NCI-H524 (cell line): ENCODE measurements at regions not wholly inside any gene's neighbourhood (a gene's known extent, or its start where the extent isn't known, plus 50 kb on each side); places are given as distances from the start of the nearest gene placed in this dataset.
A peak's percentile ranks its signal among the peaks of the same experiment; 100 is the strongest.
"Not testable (repeated sequence)": the region's sequence is repeated elsewhere in the genome, so short reads cannot be mapped to it uniquely, and the experiment has no call there.

Experiments used
- DNase-seq, 2 experiments: peaks; one replicate each; lab custom pipeline; 2025; lab: John Stamatoyannopoulos, UW

DNA sequence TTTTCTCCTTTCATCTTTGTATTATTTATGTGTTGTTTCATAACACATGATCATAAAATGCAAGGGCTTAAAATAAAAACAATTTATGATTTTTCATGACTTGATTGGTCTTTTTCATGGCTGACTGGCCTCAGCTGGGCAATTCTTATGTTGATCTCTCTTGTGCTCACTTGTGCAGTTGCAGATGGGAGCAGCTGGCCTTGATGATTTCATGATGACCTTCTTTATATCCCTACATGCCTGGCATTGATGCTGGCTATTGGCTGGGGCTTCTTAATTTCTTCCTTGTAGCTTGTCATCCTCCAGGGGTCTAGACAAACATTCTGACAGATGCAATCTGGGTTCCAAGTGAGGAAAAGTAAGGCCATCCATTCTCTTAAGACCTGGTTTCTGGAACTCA lies 1832.8 kb upstream of the FLRT2 start:
- peak in 1 of 2 experiments; percentile 17 for DNase-seq

DNA sequence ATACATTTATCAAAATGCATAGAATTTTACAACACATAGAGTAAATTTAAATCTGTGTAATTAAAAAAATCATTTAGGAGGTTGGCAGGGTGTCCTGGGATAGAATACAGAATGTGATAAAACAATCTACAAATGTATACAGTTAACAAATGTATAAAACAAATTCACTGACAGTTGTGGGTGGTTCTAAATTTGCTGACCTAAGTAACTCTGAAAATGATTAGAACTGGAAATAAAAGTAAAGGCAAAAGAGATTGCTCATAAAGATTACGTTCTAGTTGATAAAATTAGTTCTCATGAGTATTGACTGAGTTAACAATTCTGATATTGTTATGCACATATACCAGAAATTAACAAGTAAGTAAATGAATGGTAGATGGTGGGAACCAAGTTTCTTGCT lies 1827.3 kb upstream of the FLRT2 start:
- DNase-seq = no peak

DNA sequence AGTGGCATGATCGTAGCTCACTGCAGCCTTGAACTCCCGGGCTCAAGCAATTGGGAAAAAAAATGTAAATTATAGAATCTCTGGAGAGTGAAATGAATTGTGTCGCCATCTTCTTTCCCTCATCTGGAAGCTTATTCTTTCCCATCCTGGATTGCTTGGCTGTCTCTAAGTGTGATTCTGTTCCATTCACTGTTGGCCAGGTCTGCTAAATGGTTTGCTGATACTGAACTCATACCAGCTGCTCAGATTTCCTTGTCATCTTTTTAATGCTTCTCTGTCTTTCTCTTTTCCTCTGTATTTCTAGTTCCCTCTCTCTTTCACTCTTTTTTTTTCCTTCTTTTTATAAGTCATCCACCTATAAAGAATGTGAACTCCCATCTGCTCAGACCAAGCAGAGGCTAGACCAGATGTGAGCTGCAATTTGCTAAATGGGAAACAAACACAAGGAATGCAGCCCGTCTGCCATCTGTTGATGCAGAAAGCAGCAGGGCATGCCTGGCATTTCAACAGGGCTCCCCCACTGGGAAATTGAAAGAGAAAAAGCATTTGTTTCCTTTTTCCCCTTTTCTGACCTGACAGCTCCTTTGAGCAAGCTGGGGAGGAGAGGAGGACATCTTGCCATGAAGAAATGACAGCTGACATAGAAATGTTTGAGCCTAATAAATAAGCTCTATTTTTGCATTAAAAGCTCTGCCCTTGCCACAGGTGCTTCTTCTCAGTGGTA lies 1823.6 kb upstream of the FLRT2 start:
- peak; percentile 78 to 90 for DNase-seq

DNA sequence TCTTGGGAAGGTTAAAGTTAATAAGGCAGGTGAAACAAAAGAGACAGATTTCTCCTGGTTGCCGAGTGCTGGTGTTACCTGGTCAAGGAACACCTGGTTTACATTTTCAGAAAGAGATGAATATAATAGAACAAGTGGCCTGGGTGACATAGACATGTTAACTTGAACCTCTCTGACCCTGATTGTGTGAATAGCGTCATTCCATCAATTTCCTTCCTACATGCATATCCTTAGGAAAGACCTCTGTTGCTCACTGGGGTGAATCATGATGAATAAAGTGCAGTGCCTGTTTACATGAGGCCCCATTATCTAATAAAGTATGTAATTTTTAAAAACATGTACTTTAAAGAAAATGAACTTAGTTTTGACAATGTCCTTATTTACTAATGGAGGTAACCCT lies 1822.9 kb upstream of the FLRT2 start:
- DNase-seq = no peak

DNA sequence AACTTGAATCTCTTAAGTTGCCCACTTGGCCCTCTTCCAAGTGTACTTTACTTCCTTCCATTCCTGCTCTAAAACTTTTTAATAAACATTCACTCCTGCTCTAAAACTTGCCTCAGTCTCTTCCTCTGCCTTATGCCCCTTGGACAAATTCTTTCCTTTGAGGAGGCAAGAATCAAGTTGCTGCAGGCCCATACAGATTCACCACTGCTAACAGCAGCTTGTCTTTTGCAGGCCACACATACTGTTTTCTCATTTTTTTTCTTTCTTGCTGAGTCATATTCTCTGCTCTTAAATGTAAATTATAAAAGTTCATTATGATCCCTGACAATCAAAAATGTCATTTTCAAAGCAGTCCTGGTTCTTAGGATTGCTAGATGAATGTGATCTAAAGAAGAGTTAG lies 1820.8 kb upstream of the FLRT2 start:
- DNase-seq = no peak

DNA sequence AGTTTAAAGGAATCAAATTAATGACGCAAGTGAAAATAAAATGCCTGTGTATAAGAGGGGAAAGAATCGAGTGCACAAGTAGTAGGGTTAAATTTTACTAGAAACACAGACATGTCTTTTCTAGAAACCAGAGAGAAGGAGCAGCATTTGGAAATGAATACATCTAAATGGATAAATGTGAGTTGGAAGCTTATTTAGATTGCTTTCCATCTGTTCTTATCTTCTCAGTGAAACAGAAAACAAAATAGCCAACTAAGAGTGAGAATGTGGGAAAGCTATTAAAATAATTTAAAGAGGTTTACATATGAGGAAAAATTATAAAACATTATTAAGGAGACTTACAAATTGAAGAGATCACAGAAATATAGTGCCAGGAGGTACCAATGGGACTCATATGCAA lies 1818.9 kb upstream of the FLRT2 start:
- DNase-seq = no peak

DNA sequence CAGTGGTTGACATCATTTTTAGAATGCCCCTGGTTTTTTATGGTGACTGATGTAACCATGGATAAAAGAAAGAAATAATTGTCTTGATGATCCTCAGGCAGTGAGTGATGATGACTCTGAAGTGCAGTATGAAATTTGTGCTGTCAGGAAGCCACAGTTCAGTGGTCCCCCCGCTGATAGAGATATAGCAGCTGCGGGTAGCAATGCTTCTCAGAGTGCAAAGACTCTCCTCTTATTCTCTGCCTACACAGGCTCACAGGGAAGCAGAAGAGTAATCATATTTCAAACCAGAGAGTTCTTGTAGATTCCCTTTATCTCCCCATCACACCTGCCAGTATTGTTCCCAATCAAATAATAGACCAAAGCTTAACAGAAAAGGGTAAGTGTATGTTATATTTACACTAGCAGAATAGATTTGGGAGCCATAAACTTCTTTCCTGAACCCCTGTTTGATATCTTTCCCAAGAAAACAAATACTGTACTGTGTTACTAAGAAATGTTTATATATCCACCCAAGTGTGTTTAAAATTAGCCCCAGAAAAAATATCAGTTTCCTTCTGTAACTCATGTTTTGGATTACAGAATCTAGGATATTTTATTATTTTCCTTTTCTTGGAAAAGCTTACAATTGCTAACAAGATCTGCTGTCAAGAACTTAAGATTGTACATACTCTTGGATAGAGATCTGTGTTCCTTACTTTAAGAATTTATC lies 1817.4 kb upstream of the FLRT2 start:
- DNase-seq = no peak

DNA sequence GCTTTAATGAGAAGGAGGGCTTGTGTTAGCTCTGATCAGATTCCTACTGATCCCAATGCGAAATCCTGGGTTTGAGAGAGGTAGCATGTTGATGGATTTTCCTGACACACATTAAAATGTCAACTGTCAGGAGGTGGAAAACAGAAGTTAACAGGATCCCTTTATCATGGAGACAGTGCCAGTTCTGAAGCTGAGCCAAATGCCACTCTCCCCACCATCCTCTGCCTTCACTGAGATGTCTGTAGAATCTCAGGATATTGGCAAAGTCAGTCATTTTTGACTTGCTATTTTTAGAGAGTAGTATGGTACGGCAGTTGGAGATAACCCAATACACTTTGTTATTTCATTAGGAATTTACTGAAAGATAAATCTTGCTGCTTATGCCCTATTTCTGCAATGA lies 1816.2 kb upstream of the FLRT2 start:
- DNase-seq = no peak

DNA sequence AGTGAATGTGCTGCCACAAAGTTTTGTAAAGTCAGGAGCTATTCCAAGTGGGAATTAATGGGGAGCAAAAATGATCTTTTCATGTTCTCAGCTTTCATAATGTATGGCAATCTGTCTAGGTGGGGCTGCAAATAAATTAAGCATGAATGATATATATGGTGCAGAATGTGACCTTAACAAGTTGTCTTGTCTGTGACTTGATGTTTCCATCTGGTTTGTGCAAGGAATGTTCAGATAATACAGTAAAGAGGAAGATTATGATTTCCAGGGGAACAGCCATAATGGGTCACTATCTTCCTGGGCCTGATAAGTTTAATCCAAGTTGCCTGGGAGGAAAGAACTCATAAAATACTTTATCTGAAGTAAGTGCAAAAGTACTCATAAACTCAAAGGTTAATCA lies 1815.8 kb upstream of the FLRT2 start:
- DNase-seq = no peak

DNA sequence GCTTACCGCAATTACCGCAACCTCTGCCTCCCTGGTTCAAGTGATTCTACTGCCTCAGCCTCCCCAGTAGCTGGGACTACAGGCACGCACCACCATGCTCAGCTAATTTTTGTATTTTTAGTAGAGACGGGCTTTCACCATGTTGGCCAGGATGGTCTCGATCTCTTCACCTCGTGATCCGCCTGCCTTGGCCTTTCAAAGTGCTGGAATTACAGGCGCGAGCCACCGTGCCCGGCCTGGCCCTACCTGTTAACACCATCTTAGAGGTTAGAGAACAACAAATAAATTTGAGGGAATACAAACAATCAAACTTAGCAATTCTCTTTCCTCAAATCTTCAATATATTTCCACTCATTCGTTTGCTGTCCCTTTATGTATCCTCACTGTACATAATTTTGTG lies 1810.5 kb upstream of the FLRT2 start:
- not testable (repeated sequence) for DNase-seq

DNA sequence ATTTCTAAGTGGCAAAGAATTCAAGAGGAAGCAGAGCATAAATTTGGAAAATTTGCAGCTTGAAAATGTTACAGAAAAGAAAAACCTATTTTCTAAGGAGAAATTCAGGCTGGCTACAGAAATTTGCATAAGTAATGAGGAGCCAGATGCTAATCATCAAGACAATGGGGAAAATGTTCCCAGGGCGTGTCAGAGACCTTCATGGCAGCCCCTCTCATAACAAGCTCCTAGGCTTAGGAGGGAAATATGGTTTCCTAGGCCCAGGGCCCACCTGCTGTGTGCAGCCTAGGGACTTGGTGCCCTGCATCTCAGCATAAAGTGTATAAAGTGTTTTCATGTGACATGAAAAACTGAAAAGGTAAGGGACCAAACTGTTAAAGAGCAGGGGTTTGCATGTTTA lies 1796.3 kb upstream of the FLRT2 start:
- DNase-seq = peak; percentile 16 to 42

DNA sequence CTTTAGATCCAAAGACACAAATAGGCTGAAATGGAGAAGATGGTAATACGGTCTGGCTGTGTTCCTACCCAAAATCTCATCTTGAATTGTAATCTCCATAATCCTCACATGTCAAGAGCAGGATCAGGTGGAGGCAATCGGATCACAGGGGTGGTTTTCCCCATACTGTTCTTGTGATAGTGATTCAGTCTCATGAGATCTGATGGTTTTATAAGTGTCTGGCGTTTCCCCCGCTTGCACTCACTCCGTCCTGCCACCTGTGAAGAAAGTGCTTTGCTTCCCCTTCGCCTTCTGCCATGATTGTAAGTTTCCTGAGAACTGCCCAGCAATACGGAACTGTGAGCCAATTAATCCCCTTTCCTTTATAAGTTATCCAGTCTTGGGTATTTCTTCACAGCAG lies 1795.5 kb upstream of the FLRT2 start:
- DNase-seq = peak; percentile 96 to 99

DNA sequence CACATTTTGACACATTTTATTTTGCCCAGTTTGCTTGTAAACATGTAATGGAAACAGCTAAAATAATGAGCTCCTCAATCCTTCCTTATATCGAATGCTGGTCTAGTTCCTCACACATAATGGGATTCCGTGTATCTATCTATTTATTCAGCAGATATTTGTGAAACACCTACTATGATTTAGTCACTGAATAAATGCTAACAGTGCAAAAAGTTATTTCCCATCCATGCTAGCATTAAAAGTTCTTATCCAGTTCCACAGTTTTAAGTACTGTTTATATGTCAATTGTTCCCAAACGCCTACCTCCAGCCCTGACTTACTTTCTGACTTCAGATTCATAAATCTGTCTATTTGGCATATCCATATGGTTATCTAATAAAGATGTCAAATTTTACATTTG lies 1788.7 kb upstream of the FLRT2 start:
- DNase-seq = no peak

DNA sequence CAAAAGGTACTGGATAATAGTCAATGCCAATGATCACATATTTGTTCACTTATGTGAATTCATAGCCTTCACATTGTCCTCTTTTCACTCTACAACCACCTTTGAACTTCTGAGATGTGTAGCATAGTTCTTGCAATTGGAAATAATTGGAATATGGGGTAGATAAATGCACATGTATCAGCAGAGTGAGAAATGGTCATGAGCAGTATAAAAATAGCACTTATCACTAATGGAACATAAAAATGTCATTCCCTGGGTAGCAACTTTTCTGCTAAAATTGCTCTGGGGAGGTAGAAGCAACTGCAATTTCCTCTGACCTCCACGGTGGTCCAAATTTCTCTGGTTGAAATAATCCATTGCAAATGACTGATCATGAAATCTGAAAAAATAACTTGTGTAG lies 1785.7 kb upstream of the FLRT2 start:
- DNase-seq = no peak

DNA sequence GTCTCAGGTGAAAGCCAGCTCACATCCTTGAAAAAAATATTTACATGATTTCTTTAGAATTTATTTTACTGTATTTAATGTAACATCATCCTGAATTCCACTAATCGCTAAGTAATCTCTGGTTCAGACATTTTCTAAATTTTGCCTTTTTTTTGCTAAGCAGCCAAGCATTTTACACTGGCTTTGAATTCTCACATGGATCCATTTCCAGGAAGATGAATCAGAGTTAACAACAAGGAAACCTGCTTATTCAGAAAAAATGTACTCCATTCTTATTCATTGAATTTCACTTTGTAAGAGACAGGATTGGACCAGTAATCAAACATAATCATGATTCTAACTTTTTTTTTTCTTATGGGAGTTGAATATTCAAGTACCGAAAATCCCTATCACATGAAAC lies 1785.1 kb upstream of the FLRT2 start:
- DNase-seq = no peak

DNA sequence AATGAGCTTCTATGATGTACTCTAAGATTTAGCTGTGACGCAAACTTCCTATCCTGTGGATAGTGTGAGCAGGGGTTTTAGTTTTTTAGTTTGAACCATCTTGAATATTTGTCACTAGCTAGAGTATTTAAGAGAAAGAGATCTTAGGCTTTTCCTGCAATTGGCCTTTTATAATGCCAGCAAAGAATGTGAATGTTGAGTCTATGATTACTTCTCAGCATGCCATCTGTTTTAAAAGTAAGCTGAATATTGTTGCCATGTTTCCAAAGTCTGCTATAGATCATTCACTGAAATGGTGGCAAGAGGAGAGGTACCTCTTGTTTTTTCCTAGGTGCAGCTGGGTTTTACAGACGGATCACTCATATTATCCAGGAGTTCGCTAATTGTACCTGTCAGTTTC lies 1783.6 kb upstream of the FLRT2 start:
- no peak for DNase-seq

DNA sequence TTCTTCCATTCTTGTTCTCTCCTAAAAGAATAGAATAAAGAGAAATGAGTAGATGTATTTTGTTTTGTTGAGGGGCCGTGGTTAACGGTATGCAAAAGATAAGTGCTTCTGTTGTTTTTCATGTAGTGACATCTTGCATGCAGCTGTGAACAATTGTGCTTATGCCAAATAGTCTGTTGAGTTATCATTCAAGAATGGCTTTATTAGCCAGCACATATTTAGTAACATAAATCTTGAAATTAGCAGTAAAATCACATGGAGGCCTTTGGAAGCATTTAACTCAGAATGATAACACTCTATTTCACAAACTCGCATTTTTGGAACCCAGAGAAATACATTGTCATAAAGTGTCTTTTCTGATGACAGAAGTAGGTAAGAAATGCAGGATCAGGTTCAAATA lies 1772.0 kb upstream of the FLRT2 start:
- DNase-seq = no peak

DNA sequence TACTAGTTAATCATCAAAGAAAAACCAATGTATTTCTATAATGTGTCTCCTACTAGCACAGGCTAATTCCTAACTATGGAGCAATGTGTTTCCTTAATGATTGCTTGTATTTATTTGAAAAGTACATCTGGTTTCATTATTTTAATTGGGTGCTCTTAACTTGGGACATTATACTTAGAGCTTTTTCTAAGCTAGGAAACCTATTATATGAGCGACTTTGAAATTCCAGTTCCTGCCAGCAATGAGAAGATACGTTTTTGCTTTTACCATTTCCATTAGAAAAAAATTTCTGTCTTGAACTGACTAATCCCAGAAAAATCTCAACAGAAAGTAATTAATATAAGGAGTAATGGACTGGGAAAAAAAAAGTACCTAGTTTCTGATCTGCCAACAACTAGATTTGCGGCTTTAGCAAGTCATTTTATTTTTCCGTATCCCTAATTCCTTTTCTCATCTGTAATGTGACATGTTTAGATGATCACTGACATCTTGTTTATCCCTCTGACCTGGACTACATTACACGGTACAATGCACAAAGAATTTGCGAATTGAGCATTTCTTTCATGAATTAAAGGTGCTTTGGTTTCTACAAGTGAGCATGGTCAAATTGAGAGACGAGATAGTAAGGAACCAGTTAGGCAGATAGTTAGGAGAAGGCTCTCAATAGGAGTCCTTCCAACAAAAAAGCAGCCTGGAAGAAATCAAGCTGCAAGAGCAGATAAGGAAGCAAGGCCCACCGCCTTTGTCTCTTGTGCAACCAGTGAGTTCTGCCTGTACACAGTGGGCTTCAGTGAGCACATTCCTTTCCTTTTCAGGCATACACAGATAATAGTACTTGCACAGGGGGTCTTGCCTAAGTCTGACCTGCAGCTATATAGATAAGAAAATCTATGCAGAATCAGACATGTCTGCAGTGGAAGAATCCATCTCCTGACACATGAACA lies 1765.0 kb upstream of the FLRT2 start:
- DNase-seq = no peak

DNA sequence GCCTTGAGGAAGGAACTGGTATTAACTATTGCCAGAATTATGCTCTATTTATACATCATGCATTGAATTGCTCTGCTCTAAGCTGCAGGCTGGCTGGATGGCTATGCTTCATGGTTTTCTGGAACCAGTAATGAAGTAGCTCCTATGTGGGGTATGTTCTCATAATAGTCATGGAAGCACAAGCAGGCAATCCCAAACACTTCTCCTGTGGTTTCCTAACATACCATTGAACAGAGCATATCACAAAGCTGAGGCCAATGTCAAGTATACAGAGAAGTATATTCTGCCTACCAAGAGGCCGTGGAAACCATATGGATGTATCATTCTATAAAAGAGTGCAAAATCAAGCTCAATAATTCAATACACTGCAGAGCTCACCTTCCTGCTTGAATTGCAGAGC lies 1752.4 kb upstream of the FLRT2 start:
- DNase-seq = no peak

DNA sequence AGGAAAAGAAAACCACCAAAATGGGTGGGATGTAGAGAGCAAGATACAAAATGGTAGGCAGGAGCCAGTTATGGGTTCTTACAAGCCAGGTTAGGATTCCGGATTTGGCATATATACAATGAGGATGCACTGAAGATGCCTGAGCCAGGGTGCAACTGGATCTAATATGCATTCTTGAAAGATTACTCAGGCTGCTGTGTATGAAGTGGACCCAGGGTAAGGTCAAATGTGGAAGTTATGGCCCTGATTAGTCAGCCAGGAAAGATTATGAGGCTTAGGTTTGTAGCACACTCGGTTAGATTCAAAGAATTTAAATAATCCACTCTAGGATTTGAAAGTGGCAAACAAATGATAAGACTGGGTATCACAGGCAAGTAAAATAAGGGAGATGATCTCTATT lies 1750.7 kb upstream of the FLRT2 start:
- no peak for DNase-seq

DNA sequence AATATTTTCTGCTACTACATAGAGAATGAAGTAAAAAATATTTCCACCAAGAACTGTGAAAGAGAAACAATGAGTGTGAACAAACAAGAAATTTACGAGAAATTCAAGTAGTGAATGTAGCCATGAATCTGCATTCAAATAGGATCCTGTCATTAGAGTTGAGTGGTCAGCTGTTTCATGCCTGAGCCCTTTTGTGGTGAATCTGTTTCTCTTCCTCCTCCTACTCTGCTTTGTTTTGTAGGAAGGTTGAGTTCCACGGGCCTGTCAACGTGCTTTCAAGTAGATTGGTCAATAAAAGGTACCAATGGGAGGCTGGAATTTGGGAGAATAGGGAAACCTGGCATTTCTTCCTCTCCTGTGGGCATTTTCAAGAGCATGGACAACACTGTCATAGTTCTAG lies 1749.6 kb upstream of the FLRT2 start:
- DNase-seq = no peak

DNA sequence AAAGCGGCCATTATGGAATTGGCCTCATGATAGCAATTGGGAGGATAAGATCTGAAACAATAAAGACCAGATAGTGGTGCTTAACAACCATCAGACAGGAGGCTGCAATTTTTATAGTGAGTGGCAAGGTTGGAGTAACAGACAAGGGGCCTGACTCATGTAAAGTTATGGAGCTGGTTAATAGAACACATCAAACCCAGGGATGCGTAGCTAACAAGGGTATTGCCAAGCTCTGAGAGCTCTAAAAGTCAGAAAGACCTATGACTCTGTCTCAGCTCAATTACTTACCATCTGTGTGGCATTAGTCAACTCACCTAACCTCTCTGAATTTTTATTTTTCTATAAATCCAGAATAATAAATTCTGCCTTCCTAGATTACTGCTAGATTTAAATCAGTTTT lies 1731.5 kb upstream of the FLRT2 start:
- no peak for DNase-seq

DNA sequence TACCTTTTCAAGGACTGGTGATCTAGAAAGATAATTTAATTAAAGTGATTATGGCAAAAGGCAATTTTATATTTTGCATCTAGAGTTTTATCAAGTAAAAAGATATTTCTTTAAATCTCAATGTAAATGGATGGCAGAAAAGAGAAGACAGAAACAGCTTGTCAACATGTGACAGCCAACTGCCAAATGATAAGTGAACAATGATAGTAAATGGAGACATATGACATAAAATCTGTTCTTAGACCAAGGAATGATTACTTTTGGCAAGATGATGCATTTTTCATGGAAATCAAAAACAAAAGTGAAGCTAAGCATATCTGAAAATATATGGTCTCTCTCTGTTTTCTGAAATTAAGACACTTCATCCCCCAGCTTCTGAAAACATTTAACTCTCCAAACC lies 1730.7 kb upstream of the FLRT2 start:
- no peak for DNase-seq
